Peyer's patch (tissue), 4 donors: ENCODE measurements at regions not wholly inside any gene's neighbourhood (a gene's known extent, or its start where the extent isn't known, plus 50 kb on each side); places are given as distances from the start of the nearest gene placed in this dataset.

ENCODE experiments used
- CTCF ChIP-seq, 6 experiments: fragments of 450-650 bp in 4 of 6; fragments of 200-600 bp in 2 of 6; sonication (generic) in 1 of 6; IDR thresholded peaks; one replicate each; pipeline ENCODE4 v1.5.1; 2017 to 2019; ENCODE audit warnings: antibody characterized with exemption in 6 of 6, mild to moderate bottlenecking in 3 of 6, moderate library complexity in 1 of 6
- POLR2A ChIP-seq, 2 donors: fragments of 450-650 bp; IDR thresholded peaks; one replicate each; pipeline ENCODE4 v1.5.1; 2017; ENCODE audit warnings: antibody characterized with exemption in 2 of 2, mild to moderate bottlenecking in 2 of 2, moderate library complexity in 2 of 2

GRCh38 chr12:77531912-77532311 is 298.8 kb upstream of the NAV3 start:
- no peak for TF ChIP-seq CTCF (IDR thresholded peaks at IDR 0.05)
- no peak for TF ChIP-seq POLR2A (IDR thresholded peaks at IDR 0.05)
